HFF-Myc (cell line): ENCODE measurements at regions not wholly inside any gene's neighbourhood (a gene's known extent, or its start where the extent isn't known, plus 50 kb on each side); places are given as distances from the start of the nearest gene placed in this dataset.

ENCODE experiments used
- DNase-seq: peaks from one replicate; pipeline ENCODE4 v3.0.0-alpha.2; 2011; ENCODE audit warnings: low read depth; ENCODE audit errors: extremely low read depth
- H3K4me3 ChIP-seq: replicated peaks from 2 replicates; pipeline ENCODE4 v1.5.1; 2011; ENCODE audit warnings: low read depth, mild to moderate bottlenecking, control low read depth, low read length
- TF ChIP-seq, protein P1 (sequence below): IDR thresholded peaks from 2 replicates; pipeline ENCODE4 v1.5.1; 2012; ENCODE audit warnings: mild to moderate bottlenecking, low read depth, low read length, control low read depth; ENCODE audit errors: missing control alignments

DNA sequence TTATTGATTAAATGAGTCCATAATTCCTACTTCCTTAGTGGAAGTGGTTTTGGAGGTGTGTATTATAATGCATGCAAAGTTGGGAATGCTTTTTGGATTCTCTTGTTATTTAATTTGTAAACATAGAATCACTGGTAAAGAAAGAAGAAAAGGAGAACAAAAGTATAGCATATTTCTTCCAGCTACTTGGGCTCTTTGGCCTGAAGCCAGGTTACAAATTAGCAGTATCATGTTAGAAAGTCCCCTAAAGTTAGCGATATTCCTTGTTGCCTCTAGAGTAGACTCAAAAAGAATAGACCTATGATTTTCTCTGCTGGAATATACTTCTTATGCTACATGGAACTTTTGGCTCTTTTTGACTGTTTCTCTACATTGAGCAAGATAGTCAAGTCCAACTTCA, 60.6 kb upstream of the CD28 start:
- TF ChIP-seq, protein P1, sequence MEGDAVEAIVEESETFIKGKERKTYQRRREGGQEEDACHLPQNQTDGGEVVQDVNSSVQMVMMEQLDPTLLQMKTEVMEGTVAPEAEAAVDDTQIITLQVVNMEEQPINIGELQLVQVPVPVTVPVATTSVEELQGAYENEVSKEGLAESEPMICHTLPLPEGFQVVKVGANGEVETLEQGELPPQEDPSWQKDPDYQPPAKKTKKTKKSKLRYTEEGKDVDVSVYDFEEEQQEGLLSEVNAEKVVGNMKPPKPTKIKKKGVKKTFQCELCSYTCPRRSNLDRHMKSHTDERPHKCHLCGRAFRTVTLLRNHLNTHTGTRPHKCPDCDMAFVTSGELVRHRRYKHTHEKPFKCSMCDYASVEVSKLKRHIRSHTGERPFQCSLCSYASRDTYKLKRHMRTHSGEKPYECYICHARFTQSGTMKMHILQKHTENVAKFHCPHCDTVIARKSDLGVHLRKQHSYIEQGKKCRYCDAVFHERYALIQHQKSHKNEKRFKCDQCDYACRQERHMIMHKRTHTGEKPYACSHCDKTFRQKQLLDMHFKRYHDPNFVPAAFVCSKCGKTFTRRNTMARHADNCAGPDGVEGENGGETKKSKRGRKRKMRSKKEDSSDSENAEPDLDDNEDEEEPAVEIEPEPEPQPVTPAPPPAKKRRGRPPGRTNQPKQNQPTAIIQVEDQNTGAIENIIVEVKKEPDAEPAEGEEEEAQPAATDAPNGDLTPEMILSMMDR: no peak
- no peak for DNase-seq
- no peak overlapping the region for H3K4me3 ChIP-seq

GRCh38 chr2:203646266-203646864, 60.1 kb upstream of the CD28 start:
- H3K4me3 ChIP-seq: no peak overlapping the region
- DNase-seq: no peak

GRCh38 chr2:203646961-203647360, 59.5 kb upstream of the CD28 start:
- no peak for DNase-seq
- TF ChIP-seq, protein P1: no peak
- H3K4me3 ChIP-seq: no peak overlapping the region

More at GRCh38 chr2:203646266-203646864, 60.1 kb upstream of the CD28 start:
- TF ChIP-seq, protein P1: no peak

GRCh38 chr2:203647579-203647978, 58.9 kb upstream of the CD28 start:
- no peak overlapping the region for H3K4me3 ChIP-seq
- TF ChIP-seq, protein P1: no peak
- DNase-seq: no peak

DNA sequence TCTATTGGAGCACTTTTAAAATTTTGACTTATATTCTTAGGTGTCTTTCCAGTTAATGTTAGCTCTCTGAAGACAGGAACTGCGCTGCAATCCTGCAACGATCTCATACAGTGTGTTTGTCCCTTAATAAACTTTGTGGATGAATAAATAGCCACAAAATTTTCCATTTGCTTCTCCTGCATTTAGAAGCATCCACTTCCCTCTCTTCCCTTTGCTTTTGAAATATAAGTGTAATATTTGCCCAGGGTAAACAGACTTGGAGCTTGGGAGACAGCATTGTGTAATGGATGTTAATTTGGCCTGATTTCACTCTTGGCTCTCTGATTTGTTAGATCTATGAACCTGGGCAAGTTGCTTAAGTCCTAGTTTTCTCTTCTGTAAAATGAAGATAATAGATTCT, 58.2 kb upstream of the CD28 start:
- no peak overlapping the region for H3K4me3 ChIP-seq
- TF ChIP-seq, protein P1: no peak
- DNase-seq: no peak

- TF ChIP-seq, protein P1: no peak
- no peak for DNase-seq
- no peak overlapping the region for H3K4me3 ChIP-seq
These were observed 57.1 kb upstream of the CD28 start for GRCh38 chr2:203649176-203649814.
